ENCODE measurements at regions not wholly inside any gene's neighbourhood (a gene's known extent, or its start where the extent isn't known, plus 50 kb on each side); places are given as distances from the start of the nearest gene placed in this dataset.

DNA sequence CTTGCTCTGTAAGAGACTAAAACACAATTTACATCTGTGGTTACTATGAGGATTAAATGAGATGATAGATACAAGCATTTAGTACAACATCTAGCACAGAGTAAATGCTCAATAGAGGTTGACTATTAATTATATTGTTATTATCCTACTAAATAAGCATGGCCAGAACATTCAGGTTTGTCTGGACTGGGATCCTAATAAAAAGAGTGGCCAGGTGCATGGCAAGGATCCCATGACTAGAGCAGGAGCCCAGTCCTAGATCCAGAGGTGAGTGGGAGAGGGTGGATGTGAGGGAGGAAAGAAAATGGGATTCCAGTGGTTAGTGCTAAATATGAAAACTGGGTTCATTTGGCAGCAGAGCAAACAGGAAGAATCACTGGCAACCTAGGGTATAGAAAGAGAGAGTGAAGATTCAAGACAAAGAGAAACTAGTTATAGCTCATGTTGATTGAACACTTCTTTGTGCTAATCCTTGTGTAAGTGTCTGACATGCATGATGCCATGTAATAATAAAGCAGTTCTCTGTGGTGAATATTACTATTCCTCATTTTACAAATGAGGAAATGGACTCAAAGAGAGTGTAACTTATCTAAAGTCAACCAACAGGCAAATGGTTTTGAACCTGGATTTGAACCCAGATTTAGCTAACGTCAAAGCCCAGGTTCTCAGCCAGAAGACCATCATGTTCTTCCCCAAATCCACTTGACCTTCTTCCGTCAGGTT, 71.1 kb upstream of the FGGY start:
- no peak for DNase-seq

DNA sequence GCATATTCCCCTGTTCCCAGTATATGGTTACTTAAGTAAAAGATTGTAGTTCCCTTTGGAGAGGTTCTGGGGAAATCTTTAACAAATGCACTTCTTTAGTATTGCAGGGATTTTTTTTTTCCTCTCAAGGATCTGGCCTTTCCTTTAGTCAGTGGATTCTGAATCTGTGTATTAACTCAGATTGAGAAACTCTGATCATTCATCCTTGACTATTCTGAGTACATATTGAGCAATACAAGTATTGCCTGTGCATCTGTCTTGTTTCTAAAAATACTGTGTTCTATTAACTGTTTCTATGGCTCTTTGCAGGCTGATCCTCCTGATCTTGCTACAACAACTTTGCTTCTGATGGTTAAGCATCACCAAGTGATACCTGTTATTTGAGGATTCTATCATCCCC, 67.8 kb upstream of the FGGY start:
- DNase-seq = no peak

DNA sequence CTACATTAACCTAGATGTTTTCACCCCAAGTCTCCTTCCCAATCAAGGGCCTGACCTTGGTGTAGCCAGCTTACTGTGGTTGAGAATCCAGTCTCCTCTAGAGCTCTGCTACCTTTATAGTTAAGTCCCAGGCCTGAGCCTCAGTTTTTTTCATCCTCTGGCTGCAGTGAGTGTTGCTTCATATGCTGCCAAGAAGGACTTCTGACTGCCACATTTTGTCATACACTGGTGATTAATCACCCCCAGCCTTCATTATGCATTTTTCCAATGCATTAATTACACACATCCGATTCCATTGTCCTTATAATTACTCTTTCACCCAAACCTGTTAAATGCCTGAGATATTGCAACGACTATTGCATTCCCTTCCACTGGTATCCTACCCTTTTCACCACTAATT, 66.3 kb upstream of the FGGY start:
- no peak for DNase-seq

DNA sequence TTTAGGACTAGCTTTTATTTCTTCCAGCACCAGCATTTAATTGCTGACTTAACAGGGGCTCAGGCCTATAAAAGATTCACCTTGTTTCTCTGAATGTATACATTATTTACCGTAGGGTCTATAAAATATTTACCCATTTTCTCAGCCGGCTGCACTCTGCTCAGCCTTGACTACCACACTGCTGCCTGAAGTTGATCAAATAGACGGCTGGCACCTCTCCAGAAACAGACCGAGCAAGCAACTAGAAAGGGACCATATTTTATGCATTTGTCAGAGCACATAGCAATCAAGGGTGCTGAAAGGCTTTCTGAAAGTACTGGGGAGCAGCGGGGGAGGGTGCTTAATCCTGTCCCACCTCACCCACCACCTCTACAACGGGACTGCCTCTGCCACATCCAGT, 64.7 kb upstream of the FGGY start:
- no peak for DNase-seq

DNA sequence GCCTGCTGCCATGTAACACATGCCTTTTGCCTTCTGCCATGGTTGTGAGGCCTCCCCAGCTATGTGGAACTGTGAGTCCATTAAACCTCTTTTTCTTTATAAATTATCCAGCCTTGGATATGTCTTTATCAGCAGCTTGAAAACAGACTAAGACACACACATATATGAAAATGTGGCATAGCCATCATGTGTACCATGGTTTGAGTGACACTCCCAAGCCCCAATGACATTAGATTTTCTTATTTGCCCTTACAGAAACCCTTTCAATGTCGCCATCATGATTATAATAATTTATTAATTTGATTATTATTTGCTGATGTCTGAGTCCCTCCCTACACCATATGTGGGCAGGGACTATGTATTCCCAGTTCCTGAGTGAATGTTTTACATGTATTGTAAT, 63.5 kb upstream of the FGGY start:
- DNase-seq = no peak

DNA sequence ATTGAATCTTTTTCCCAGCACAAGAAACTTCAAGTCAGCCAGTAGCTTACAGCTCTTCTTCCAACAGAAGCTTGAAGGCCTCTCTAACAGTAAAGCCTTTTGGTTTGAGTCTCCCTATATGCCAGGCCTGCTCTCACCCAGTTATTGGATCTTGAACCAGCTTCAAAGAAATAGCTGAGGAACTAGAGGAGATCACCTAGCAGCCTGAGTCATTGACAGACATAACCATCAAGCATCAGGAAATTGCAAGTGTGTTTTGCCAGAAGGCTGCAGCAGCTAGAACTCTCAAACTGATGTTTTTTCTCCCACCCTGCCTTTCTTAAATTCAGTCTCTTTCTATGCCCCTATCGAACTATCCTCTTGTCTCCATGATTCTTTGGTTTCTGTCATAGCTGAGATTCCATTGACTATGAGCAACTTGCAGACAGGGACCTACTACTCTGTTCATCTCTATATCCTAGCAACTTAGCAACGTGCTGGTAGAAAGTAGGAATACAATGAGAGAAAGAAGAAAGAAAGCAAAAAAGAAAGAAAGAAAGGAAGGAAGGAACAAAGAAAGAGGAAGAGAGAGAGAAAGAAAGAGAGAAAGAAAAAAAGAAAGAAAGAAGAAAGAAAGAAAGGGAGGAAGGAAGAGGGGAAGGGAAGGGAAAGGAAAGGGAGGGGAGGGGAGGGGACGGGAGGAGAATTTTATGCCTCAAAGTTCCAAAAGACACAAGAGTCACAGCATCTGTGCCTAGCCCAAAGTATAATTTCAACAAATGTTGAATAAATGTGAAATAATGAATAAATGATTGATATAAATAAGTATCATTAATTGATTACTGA, 60.0 kb upstream of the FGGY start:
- no peak for DNase-seq

DNA sequence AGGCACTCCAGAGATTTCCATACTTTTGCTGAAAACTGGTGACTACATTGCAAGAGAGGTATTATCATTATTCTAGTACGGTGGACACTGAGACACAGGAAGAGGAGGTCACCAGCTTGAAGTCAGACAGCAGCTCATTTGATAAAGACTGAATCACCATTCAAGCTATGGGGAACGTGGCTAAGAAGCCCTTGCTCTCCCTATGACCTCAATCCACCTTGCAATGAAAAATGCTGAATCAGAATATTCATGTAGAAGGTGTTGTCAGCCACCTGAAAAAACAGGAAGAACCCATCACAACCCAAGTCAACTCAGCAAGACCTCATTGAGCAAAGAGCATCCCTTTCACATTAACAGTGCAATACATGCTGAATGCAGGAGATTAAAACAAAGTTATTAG, 59.0 kb upstream of the FGGY start:
- no peak for DNase-seq

DNA sequence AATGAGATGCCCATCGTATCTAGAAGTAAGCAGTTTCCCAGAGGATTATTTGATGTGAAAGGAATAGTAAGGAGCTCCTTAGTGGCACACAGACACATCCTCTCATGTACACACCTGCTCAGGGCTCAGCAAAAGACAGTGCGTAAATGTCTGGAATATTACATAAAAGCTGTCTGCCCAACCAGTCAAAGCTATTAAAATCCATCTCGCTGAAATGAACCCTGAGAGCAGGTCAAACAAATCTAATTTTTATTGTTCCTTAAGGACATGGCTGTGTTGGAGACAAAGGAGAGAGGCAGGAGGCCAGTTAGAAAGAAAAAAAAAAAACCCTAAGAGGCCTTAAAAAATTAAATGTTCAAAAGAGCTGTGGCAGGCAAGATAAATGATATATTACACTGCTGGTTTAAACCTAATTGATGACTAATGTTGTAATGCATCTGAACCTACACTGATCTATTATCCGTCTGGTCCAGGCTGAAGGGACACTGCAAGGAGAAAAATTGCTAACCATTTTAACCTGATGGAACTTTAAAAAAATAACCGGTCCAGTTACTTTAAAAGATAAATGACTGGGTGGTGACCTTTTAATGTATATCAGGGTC, 58.5 kb upstream of the FGGY start:
- no peak for DNase-seq

DNA sequence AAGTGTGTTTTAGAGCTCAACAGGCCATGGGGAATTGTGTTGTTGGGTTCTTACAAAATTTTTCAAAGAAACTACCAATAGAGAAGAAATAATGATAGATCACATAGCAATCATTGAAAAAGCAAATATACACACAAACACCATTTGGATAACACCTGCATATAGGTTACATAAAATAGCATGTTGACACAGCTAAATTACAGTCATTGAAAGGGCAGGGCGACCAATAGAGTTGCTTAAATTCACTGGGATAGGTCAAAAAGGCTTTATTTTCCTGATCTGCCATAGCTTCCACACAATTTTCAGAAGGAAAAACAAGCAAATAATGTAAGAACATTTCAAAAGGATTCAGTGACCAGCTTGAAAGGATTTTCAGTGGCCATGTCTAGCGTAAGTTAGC, 57.9 kb upstream of the FGGY start:
- DNase-seq = no peak

DNA sequence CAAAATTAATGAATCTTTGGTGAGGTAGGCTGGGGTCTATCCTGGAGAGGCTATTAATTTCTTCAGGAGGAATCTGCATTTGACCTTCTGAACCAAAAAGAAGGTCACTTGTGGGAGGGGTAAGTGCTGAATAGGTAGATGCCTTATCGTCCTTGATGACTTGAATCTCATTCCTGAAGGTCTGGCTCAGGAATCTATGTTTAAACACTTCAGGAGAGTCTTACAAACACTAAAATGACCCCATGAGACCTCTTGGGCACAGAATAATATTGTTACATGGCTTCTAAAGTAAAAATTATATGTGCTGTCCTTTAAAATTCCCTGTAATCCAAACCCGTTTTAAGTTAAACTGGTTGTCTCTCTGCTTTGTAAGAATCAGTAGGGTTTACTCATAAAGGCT, 55.0 kb upstream of the FGGY start:
- no peak for DNase-seq

DNA sequence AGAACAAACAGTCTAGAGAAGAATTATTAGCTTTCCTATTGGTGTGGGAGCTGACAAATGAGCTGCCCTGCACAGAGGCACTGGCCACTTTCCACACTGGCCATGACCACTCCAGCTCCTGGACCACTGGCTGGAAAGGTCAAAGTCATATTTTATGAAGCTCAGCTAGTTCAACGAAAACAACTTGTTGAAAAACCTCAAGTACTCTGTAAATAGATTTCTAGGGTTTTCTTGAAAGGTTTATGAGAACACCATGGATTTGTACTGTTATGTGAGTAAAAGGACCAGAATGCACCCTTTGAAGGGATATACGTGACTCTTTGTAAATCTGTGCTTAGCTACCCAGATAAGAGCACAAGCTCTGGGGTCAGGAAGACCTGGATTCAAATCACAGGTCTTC, 54.5 kb upstream of the FGGY start:
- no peak for DNase-seq

DNA sequence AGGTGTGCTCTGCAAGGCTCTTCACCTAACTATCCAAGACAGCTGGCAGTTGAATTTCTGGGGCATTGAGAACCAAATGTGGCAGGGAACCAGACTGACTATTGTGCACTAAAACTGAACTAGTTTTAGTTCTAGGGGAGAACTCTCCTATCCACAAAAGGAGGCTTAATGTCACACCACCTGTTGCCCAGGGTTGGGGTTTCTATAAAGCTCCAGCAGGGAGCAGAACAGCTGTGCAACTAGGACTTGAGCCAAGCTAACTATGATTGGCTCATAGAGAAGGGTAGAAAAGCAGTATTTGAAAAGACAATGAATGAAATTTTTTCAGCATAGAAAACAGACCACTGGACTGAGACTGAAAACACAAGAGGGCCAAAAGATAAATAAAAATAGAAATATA, 53.3 kb upstream of the FGGY start:
- no peak for DNase-seq

DNA sequence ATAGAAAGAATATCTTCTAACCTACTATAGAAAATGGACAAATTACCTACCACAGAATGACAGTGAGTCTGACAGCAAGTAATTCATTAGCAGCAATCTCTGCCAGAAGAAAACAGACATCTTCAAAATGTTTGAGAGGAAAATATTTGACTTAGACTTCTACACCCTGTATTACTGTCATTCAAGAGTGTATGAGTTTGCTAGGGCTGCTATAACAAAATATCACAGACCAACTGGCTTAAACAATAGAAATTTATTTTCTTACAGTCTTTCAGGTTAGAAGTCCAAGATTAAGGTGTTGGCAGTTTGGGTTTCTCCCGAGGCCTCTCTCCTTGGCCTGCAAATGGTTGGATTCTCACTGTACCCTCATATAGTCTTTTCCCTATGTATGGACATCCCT, 52.9 kb upstream of the FGGY start:
- DNase-seq = no peak

DNA sequence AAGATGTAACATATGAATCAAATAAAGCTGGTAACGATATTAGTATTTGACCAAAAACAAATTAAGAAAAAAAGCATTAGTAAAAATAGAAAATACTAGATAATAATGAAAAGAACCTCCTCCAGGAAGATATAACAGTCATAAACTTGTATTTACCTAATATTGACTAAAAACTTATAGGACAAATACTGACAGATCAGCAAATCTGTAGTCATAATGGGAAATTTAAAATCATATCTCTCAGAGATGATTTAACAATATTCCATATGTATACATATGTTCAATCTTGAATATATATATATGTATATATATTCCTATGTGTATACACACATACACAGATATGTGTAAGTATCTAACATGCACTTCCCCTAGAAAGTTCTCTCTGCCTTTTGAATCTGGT, 52.0 kb upstream of the FGGY start:
- no peak for DNase-seq

Data from SW 1271 (cell line).